Aorta (tissue), 5 donors: ENCODE measurements at regions not wholly inside any gene's neighbourhood (a gene's known extent, or its start where the extent isn't known, plus 50 kb on each side); places are given as distances from the start of the nearest gene placed in this dataset.
A peak's percentile ranks its signal among the peaks of the same experiment; 100 is the strongest.

Experiments
- ATAC-seq: fragments of 200-7000 bp; cut with Tn5 transposase; one replicate; pipeline ENCODE4 v1.9.1; 2022; ENCODE audit warnings: moderate library complexity; ENCODE audit not compliant: low FRiP score
- DNase-seq, 2 donors: peaks; one replicate each; pipeline ENCODE4 v3.0.0-alpha.2; 2020
- H3K27ac ChIP-seq, 2 donors: one replicate each; pipeline ENCODE4 v1.5.1; 2013; ENCODE audit warnings: low read length in 2 of 2, mild to moderate bottlenecking in 2 of 2, moderate library complexity in 2 of 2, control low read depth in 1 of 2, inconsistent platforms in 1 of 2, low read depth in 1 of 2
- H3K27me3 ChIP-seq, 2 donors: one replicate each; pipeline ENCODE4 v1.6.1; 2013; ENCODE audit warnings: control low read depth in 1 of 2, low read length in 1 of 2, mild to moderate bottlenecking in 1 of 2, moderate library complexity in 1 of 2; ENCODE audit not compliant: insufficient read depth in 2 of 2, control insufficient read depth in 1 of 2
- H3K36me3 ChIP-seq, 2 donors: one replicate each; pipeline ENCODE4 v1.6.1; 2013; ENCODE audit warnings: control low read depth in 1 of 2, low read length in 1 of 2, mild to moderate bottlenecking in 1 of 2; ENCODE audit not compliant: insufficient read depth in 2 of 2, control insufficient read depth in 1 of 2
- H3K4me1 ChIP-seq, 2 donors: one replicate each; pipeline ENCODE4 v1.6.1; 2013; ENCODE audit warnings: low read length in 2 of 2, control low read depth in 1 of 2, mild to moderate bottlenecking in 1 of 2, moderate library complexity in 1 of 2; ENCODE audit not compliant: insufficient read depth in 2 of 2, control insufficient read depth in 1 of 2
- H3K4me3 ChIP-seq, 2 donors: one replicate each; pipeline ENCODE4 v1.5.1; 2013; ENCODE audit warnings: low read length in 2 of 2, control low read depth in 1 of 2, mild to moderate bottlenecking in 1 of 2
- H3K9me3 ChIP-seq: one replicate; pipeline ENCODE4 v1.6.1; 2013; ENCODE audit warnings: mild to moderate bottlenecking, low read length; ENCODE audit not compliant: control insufficient read depth
- WGBS, 2 donors: extraction: QIAGEN DNeasy Blood & Tissue Kit; methylation state at CpG; one replicate each; pipeline ENCODE4 v1.1.7; 2013; 5-methylcytosine and 5-hydroxymethylcytosine counted together
- intact Hi-C, 2 donors: fragments of 100-400 bp; cut with DNase I; formaldehyde crosslinking; loops; one replicate each; pipeline versions ENCODE4 v1.14.2 to v1.15.0; 2022
- donor health status: healthy with polysubstance abuse.
- donor health status: Bipolar disorder and iron deficiency.
- donor health status: DM: no; HTN: no; CAD: no.
- donor health status: DM: no; HTN: no; CAD: no.
- donor health status: DM: yes; HTN: yes; CAD: no.

GRCh38 chr22:48588151-48588877 is 1239.4 kb downstream of the BRD1 start:
- Histone ChIP-seq H3K4me1 (no peaks in the 10 kb centered on the region), H3K4me3 (no peak overlapping the region), H3K36me3 (no peaks in the 10 kb centered on the region), H3K9me3 (no peaks in the 10 kb centered on the region), H3K27me3 (no peaks in the 10 kb centered on the region), H3K27ac (no peak overlapping the region)
- intact Hi-C loops, result loop anchor here in 1 of 2 donors (10.0 kb wide), 1 partner anchor 56 kb away; no protein-coding TSS in a partner anchor
- no peak for ATAC-seq
- WGBS, 2 donors, result 95% methylated on average over 23 of the region's 23 CpGs
- peak in 1 of 2 donors; percentile 36 for DNase-seq

DNA sequence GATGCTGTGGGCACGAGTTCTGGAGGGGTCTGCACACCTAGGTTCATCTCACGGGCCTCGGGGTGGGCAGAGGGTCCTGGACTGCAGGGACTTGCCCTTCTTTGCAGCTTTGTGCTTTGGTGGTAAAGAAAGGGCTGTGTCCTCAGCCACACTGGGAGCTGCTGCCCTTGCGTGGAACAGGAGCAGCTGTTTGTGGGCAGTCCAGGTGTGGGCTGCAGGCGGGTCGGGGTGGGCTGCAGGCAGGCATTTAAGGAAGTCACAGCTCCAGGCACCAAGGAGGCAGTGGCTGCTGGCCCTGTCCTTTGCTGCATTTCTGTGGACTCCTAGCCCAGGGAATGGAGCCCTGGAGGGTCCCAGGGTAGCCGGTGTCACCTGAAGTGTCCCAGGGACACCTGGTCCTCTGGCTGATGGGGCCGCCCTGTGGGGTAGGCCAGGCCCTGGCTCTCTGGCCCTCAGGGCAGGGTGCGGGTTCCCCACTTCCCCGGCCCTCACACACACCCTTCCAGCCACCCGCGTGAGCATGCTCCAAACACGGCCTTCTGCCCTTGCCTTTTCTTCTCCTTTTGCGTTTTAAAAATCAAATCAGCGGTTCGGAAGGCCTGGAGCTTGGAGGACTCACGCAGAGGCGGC is 1240.3 kb downstream of the BRD1 start:
- ATAC-seq (no peak), DNase-seq (no peak)
- WGBS, 2 donors, result 92 to 94% methylated on average over 18 of the region's 18 CpGs
- Histone ChIP-seq H3K27ac (no peak overlapping the region), H3K27me3 (no peaks in the 10 kb centered on the region), H3K4me1 (no peaks in the 10 kb centered on the region), H3K36me3 (no peaks in the 10 kb centered on the region), H3K4me3 (no peak overlapping the region), H3K9me3 (no peaks in the 10 kb centered on the region)
- intact Hi-C loops, result loop anchor here in 1 of 2 donors (10.0 kb wide), 1 partner anchor 57 kb away; no protein-coding TSS in a partner anchor

DNA sequence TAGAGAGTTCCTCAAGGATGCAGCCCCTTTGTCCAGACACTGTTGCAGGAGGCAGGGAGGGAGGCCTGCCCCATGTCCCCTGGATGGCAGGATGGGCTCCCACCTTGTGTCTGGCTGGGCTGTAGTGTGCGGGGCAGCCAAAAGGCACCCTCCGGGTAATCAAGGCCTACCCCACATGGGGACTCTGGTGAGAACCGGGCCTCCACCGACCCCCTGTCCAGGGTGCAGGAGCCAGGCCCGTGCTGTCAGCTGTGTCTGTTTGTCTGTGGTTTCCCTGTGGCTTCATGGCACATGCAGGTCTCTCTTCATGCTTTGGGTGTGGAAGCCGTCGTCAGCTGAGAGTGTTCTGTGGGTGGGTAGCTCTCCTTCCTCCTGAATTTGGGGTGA is 1240.9 kb downstream of the BRD1 start:
- DNase-seq, result peak in 1 of 2 donors; percentile 43
- H3K27ac ChIP-seq, result no peak overlapping the region
- no peaks in the 10 kb centered on the region for H3K9me3 ChIP-seq
- ATAC-seq, result no peak
- H3K36me3 ChIP-seq, result no peaks in the 10 kb centered on the region
- no peaks in the 10 kb centered on the region for H3K4me1 ChIP-seq
- H3K27me3 ChIP-seq, result no peaks in the 10 kb centered on the region
- intact Hi-C loops, result loop anchor here in 1 of 2 donors (10.0 kb wide), 1 partner anchor 58 kb away; no protein-coding TSS in a partner anchor
- 92 to 93% methylated on average over 7 of the region's 7 CpGs for WGBS, 2 donors
- no peak overlapping the region for H3K4me3 ChIP-seq

DNA sequence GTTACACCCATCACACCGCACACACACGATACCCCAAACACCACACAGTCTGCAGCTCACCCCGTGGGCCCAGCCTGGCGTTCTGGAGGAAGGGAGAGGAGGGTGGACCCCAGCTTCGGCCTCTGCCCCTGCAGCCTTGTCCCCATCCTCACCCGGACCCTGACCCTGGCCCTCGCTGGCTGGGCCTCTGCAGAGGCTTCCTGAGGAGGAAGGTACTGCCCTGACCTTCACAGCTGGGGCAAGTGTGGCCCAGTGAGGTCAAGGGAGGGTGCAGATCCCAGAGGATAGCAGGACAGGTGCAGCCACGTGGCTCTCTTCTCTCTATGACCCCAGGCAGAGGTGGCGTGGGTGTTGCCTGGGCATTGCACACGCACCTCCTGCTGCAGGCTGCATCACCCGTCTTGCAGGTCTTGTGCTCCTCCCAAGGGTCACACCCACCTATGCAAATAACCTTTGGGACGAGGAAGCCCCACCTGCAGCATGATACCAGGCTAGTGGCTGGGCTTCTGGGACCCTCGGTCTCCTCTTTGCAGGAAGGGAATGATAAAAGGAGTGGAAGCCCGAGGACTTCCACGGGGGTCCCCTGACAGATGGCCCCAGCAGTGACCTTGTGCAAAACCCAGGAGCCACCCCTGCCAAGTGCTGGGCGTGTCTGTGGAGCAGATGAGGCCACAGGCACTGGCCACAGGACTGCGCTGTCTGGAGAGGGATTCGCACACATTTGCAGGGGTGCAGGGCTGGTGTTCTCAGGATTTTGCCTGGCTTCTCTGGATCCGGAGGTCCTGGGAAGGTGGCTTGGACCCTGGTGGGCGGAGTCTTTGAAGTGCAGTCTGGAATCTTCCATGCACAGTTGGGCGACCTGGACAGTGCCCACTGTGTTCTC is 1241.5 kb downstream of the BRD1 start:
- Histone ChIP-seq H3K4me1 (no peaks in the 10 kb centered on the region), H3K9me3 (no peaks in the 10 kb centered on the region), H3K27ac (no peak overlapping the region), H3K4me3 (no peak overlapping the region), H3K36me3 (no peaks in the 10 kb centered on the region), H3K27me3 (no peaks in the 10 kb centered on the region)
- 85 to 86% methylated on average over 21 of the region's 21 CpGs for WGBS, 2 donors
- intact Hi-C loops, result loop anchor here in 1 of 2 donors (10.0 kb wide), 1 partner anchor 59 kb away; no protein-coding TSS in a partner anchor
- DNase-seq (peak in 1 of 2 donors; percentile 39), ATAC-seq (no peak)

- H3K9me3 ChIP-seq, result no peaks in the 10 kb centered on the region
- no peaks in the 10 kb centered on the region for H3K4me1 ChIP-seq
- DNase-seq, result no peak
- no peak overlapping the region for H3K27ac ChIP-seq
- no peaks in the 10 kb centered on the region for H3K27me3 ChIP-seq
- intact Hi-C loops, result loop anchor here in 1 of 2 donors (10.0 kb wide), 1 partner anchor 61 kb away; no protein-coding TSS in a partner anchor
- ATAC-seq, result no peak
- no peak overlapping the region for H3K4me3 ChIP-seq
- 95 to 97% methylated on average over 3 of the region's 3 CpGs for WGBS, 2 donors
- H3K36me3 ChIP-seq, result no peaks in the 10 kb centered on the region
These were observed 1243.5 kb downstream of the BRD1 start for GRCh38 chr22:48584170-48584569.

DNA sequence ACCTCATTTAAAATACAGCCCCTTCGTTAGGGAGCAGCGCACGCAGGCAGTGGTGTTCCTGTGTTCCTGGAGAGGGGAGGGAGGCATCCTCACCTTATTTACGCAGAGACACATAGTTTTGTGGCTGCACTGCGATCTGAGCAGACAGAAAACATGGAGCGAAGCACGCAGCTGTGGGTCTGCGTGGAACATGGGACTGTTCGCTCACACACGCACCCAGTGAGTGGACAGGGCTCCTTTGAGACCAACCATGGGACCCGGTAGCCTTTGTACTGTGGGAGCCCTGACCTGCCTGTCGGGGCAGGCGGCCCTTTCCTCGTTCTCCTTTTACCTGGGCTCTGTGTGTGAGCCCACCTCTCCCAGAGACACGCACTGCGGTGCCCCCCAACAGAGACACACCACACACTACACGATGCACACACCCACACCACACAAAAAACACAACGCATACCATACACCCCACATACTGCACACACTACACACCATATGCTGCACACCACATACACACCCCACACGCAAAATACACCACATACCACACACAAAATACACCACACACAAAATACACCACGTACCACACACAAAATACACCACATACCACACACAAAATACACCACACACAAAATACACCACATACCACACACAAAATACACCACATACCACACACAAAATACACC is 1245.7 kb downstream of the BRD1 start:
- Histone ChIP-seq H3K27me3 (no peaks in the 10 kb centered on the region), H3K9me3 (no peaks in the 10 kb centered on the region), H3K27ac (no peak overlapping the region), H3K4me3 (no peak overlapping the region), H3K4me1 (no peaks in the 10 kb centered on the region), H3K36me3 (no peaks in the 10 kb centered on the region)
- no peak for ATAC-seq
- WGBS, 2 donors, result 94% methylated on average over 20 of the region's 20 CpGs
- intact Hi-C loops, result loop anchor here in 1 of 2 donors (10.0 kb wide), 1 partner anchor 63 kb away; no protein-coding TSS in a partner anchor
- peak in 1 of 2 donors; percentile 29 for DNase-seq

- Histone ChIP-seq H3K27me3 (no peaks in the 10 kb centered on the region), H3K36me3 (no peaks in the 10 kb centered on the region), H3K4me1 (no peaks in the 10 kb centered on the region), H3K9me3 (no peaks in the 10 kb centered on the region), H3K4me3 (no peak overlapping the region), H3K27ac (no peak overlapping the region)
- DNase-seq, result peak in 1 of 2 donors; percentile 42
- no peak for ATAC-seq
- intact Hi-C loops, result loop anchor here in 1 of 2 donors (10.0 kb wide), 1 partner anchor 64 kb away; no protein-coding TSS in a partner anchor
- WGBS, 2 donors, result 89 to 92% methylated on average over 23 of the region's 23 CpGs
These were observed 1246.4 kb downstream of the BRD1 start for GRCh38 chr22:48581205-48581766.
